HUDEP-2 (cell line): ENCODE measurements at regions not wholly inside any gene's neighbourhood (a gene's known extent, or its start where the extent isn't known, plus 50 kb on each side); places are given as distances from the start of the nearest gene placed in this dataset.
"Not testable (repeated sequence)": the region's sequence is repeated elsewhere in the genome, so short reads cannot be mapped to it uniquely, and the experiment has no call there.

Source experiments
- DNase-seq, 76 experiments: peaks; one replicate each; lab custom pipeline; 2025; ENCODE audit not compliant: unreplicated experiment in 76 of 76; lab: John Stamatoyannopoulos, UW

DNA sequence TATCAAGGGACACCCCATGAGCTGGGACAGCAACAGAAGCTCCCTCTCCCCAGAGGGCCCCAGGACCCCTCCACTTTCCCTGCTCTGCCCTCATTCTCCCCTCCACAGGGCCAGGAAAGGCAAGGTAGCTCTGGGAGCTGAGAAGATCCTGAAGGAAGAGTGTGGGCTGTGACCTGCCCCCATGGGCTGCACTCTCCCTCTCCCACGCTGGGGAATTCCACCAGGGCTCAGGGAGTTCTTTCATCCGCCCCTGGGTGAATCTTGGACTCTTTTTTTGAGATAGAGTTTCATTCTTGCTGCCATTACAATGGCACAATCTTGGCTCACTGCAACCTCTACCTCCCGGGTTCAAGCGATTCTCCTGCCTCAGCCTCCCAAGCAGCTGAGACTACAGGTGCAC is 73.8 kb downstream of the C9orf50 start:
- DNase-seq = no peak

- not testable (repeated sequence) for DNase-seq
Measured at GRCh38 chr9:129545876-129546275, 75.0 kb downstream of the C9orf50 start.

DNA sequence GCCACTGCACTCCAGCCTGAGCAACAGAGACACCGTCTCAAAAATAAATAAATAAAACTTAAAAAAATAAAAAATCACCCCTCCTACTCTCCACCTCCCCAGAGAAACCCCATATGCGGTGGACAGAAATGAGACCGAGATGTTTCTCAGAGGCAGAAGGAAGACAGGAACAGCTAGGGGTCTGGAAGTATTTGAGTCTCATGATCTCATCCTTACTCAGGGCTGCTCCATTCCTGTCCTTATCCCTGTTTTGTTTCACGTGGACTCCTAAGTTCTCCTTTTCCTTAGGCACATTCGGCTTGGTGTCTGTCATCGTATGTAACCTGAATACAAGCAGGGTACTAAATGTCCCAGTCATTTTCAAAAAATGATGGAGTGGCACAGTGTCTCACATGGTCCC is 76.1 kb downstream of the C9orf50 start:
- no peak for DNase-seq

- DNase-seq = no peak
Measured at GRCh38 chr9:129542741-129543140, 78.2 kb downstream of the C9orf50 start.

DNA sequence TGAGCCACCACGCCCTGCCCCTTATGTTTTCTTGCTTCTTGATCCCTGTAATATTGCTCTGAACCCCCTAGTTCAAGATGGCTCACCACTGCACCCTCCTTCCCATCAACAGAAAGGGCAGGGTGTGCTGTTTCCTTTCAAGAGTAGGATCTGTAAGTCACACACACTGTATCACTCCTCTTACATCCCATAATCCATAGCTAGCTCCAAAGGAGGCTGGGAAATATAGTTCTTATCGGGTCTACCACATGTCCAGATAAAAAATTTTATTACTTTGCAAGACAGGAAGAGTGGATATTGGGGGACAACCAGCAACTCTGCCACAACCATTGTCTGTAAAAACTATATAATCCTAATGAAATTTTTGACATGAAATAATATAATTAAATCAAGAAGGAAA is 79.6 kb downstream of the C9orf50 start:
- no peak for DNase-seq

DNA sequence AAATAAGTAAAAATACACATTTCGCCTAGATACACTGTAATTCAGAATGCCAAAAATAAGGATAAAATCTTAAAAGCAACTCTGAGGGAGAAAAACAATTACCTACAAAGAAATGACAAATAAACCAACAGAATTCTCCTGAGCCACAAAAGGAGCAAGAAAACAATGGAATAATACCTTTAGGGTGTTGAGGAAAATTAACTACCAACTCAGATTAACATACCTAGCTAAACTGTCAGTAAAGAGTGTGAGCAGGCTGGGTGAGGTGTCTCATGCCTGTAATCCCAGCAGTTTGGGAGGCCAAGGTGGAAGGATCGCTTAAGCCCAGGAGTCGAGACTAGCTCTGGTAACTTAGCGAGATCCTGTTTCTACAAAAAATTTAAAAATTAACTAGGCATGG is 81.5 kb downstream of the C9orf50 start:
- no peak for DNase-seq

- not testable (repeated sequence) for DNase-seq
Measured at GRCh38 chr9:129531860-129532402, 89.0 kb downstream of the C9orf50 start.

- not testable (repeated sequence) for DNase-seq
Measured at GRCh38 chr9:129527955-129528354, 92.9 kb downstream of the C9orf50 start.

- no peak for DNase-seq
Measured at GRCh38 chr9:129525656-129526196, 95.2 kb downstream of the C9orf50 start.

- DNase-seq = no peak
Measured at GRCh38 chr9:129524582-129525270, 96.2 kb downstream of the C9orf50 start.

DNA sequence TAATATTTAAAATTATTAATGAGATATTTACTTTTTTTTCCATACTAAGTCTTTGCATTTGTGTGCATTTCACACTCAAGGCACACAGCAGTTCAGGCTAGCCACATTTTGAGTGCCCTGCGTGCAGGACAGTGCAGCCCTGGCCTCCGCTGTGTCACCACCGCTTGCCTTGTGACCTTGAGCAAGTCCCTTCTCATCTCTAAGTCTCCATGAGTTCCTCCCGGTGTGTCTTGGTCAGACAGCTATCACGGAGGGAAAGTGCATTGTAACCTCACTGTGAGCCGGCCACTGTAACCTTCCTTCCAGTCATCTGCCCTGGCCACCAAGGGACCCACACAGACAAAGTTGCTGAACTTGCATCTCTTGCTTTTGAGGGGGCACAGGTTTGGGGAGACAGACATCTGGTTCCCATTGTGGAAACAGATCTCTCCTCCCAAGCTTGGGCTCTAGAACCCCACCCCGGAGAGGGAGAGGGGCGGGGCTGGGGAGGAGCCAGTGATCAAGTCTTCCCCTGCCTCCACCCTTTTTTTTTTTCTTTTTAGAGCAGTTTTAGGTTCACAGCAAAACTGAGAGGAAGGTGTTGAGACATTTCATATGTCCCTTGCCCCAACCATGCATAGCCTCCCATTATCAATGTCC is 96.8 kb downstream of the C9orf50 start:
- DNase-seq = peak in 1 of 76 experiments; percentile 15

DNA sequence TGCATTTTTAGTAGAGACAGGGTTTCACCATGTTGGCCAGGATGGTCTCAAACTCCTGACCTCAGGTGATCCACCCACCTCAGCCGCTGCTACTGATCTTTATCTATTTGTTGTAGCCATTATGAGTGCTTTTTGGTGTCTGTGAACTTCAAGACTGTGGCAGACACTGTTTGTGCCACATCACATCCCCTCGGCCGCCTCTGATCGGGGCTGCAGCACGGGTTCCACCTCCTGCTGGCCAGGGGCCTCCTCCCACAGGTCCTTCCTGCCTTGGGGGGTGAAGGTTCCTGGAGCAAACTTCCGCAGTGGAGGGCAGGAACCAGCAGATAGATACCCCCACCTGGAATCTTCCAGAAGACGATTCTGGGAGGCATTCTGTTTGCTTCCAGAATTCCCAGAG is 98.5 kb downstream of the C9orf50 start:
- no peak for DNase-seq

- DNase-seq = no peak
Measured at GRCh38 chr9:129520082-129520481, 100.8 kb downstream of the C9orf50 start.

DNA sequence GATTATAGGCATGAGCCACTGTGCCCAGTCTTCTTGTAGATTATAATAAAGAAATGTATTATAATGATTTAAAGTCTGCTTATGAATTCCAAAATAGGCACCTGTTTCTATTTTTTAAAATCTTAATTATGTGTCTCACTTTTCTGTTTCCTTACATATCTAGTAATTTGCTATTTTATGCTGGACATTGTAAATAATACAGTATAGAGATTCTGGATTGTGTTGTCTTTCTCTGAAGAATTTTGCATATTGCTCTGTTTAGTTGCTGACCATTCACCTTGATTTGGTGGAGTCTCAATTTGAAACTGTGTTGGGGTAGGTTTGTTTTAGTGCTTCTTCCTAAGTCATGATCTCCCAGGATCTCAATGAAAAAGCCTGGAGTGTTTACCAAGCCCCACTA is 102.8 kb downstream of the C9orf50 start:
- no peak for DNase-seq

DNA sequence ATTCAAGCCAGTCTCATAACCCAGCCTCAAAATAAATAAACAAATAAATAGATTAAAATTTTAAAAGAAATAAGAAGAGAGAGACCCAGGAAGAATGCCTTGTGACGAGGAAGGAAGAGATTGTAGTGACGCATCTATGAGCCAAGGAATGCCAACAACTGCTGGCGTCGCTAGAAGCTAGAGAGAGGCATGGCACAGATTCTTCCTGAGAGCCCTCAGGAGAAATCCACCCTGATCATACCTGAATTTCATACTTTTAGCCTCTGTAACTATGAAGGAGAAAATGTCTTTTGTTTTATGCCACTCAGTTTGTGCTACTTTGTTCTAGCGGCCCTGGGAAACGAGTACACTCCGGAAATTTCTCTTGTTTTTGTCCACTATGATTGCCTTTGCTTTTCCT is 103.9 kb downstream of the C9orf50 start:
- no peak for DNase-seq

- no peak for DNase-seq
Measured at GRCh38 chr9:129514891-129515290, 106.0 kb downstream of the C9orf50 start.

GRCh38 chr9:129514497-129514867 is 106.4 kb downstream of the C9orf50 start:
- no peak for DNase-seq

DNA sequence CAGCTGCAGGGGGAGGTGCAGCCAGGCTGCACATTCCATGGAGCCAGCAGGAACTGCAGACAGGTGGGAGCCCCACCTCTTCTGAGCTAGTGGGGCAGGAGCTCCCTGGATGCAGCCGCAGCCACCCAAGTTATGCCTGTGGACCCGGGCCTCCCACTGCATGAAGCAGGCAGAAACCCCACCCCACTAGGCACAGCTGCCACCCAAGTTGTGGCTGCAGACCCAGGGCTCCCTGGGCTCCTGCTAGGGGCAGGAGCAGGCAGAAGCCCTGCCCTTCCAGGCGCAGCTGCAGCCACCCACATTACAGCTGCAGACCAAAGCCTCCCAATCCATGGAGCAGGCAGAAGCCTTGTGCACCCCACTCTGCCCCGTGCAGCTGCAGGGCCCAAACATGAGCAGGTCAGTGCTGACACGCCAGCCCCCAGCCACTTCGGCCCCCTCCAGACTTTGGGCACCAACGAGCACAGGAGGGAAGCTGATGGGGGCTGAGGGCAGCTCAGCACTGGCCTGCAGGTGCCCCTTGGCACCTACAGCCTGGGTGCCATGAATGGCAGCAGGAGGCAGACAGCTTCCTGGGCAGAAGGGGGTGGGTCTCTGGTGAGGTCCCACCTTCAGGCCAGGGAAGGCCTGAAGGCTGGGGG is 106.9 kb downstream of the C9orf50 start:
- DNase-seq = no peak

- DNase-seq = no peak
Measured at GRCh38 chr9:129513282-129513681, 107.6 kb downstream of the C9orf50 start.

- no peak for DNase-seq
Measured at GRCh38 chr9:129511285-129511900, 109.5 kb downstream of the C9orf50 start.

GRCh38 chr9:129509533-129509928 is 111.4 kb downstream of the C9orf50 start:
- no peak for DNase-seq
